ENCODE measurements at regions not wholly inside any gene's neighbourhood (a gene's known extent, or its start where the extent isn't known, plus 50 kb on each side); places are given as distances from the start of the nearest gene placed in this dataset.

GRCh38 chr20:23232679-23233308, 117.8 kb upstream of the NXT1 start:
- TF ChIP-seq FOXM1 (IDR thresholded peaks at IDR 0.05; ENCODE audit: borderline replicate concordance) = no peak
- no peak for TF ChIP-seq BHLHE40 (IDR thresholded peaks at IDR 0.05; ENCODE audit: borderline replicate concordance)
- no peak for TF ChIP-seq HDGF (IDR thresholded peaks at IDR 0.05; ENCODE audit: borderline replicate concordance)
- no peak for TF ChIP-seq TARDBP (IDR thresholded peaks at IDR 0.05)
- TF ChIP-seq NFRKB (IDR thresholded peaks at IDR 0.05) = no peak
- TF ChIP-seq SP1 (IDR thresholded peaks at IDR 0.05) = no peak

Measured in HEK293T (cell line).